Thyroid gland (tissue), 4 donors: ENCODE measurements at regions not wholly inside any gene's neighbourhood (a gene's known extent, or its start where the extent isn't known, plus 50 kb on each side); places are given as distances from the start of the nearest gene placed in this dataset.
A peak's percentile ranks its signal among the peaks of the same experiment; 100 is the strongest.

Source experiments
- POLR2A ChIP-seq, 2 donors: fragments of 450-650 bp; IDR thresholded peaks; one replicate each; pipeline ENCODE4 v1.6.1; 2017; ENCODE audit warnings: antibody characterized with exemption in 2 of 2, mild to moderate bottlenecking in 2 of 2, moderate library complexity in 1 of 2
- TF ChIP-seq, protein P1 (sequence below), 6 experiments: fragments of 200-600 bp in 3 of 6; fragments of 450-650 bp in 3 of 6; sonication (generic) in 3 of 6; IDR thresholded peaks; one replicate each; pipeline ENCODE4 v1.5.1; 2016 to 2019; ENCODE audit warnings: antibody characterized with exemption in 6 of 6, mild to moderate bottlenecking in 2 of 6, inconsistent platforms in 1 of 6, moderate library complexity in 1 of 6

DNA sequence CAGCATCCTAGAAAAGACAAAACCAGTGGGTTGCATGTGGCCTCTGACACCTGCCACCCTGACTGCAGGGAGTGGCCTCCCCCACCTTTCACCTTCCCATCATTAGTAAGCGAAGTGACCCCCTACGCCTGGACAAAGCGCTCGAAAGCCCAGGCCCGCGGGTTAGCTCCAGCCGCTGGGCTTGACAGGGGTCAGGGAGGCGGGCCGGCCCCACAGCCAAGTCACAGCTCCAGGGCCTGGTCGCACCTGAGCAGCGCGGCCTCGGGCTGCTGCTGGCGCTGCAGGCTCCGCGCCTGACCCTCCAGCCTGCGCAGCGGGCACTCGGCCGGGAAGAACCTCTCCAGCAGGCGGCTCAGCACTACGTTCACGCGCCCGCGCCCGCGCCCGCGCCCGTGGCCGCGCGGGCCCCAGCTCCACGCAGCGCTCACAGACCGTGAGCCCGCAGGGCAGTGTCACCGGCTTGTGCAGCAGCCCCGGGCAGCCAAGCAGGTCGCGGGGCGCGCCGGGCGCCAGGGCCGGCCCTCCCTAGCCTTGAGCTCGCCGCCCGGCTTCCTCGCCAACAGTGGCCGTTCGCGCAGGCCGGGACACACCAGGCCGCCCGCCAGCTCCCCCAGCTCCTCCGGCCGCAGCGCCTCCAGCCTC, 93.3 kb downstream of the POTEC start:
- TF ChIP-seq, protein P1, sequence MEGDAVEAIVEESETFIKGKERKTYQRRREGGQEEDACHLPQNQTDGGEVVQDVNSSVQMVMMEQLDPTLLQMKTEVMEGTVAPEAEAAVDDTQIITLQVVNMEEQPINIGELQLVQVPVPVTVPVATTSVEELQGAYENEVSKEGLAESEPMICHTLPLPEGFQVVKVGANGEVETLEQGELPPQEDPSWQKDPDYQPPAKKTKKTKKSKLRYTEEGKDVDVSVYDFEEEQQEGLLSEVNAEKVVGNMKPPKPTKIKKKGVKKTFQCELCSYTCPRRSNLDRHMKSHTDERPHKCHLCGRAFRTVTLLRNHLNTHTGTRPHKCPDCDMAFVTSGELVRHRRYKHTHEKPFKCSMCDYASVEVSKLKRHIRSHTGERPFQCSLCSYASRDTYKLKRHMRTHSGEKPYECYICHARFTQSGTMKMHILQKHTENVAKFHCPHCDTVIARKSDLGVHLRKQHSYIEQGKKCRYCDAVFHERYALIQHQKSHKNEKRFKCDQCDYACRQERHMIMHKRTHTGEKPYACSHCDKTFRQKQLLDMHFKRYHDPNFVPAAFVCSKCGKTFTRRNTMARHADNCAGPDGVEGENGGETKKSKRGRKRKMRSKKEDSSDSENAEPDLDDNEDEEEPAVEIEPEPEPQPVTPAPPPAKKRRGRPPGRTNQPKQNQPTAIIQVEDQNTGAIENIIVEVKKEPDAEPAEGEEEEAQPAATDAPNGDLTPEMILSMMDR (IDR thresholded peaks at IDR 0.05): peak in 2 of 6 experiments; percentile 20 to 39
- TF ChIP-seq POLR2A (IDR thresholded peaks at IDR 0.05): peak in 1 of 2 donors; percentile 65
